OCI-LY3 (cell line): ENCODE measurements at regions not wholly inside any gene's neighbourhood (a gene's known extent, or its start where the extent isn't known, plus 50 kb on each side); places are given as distances from the start of the nearest gene placed in this dataset.

Source experiments
- EZH2phosphoT487 ChIP-seq: fragments of 200-600 bp; shearing (Covaris generic); IDR thresholded peaks from 2 replicates; pipeline ENCODE4 v1.6.1; 2018; ENCODE audit warnings: antibody characterized with exemption, mixed run types, low read depth
- TF ChIP-seq, protein P1 (sequence below): fragments of 200-600, 300-600 bp; sonication (generic); IDR thresholded peaks from 2 replicates; pipeline ENCODE4 v1.5.1; 2014; ENCODE audit warnings: antibody characterized with exemption, low read length, low read depth

GRCh38 chr1:221448585-221449175 lies 293.2 kb downstream of the DUSP10 start:
- no peak for TF ChIP-seq EZH2phosphoT487
- TF ChIP-seq, protein P1, sequence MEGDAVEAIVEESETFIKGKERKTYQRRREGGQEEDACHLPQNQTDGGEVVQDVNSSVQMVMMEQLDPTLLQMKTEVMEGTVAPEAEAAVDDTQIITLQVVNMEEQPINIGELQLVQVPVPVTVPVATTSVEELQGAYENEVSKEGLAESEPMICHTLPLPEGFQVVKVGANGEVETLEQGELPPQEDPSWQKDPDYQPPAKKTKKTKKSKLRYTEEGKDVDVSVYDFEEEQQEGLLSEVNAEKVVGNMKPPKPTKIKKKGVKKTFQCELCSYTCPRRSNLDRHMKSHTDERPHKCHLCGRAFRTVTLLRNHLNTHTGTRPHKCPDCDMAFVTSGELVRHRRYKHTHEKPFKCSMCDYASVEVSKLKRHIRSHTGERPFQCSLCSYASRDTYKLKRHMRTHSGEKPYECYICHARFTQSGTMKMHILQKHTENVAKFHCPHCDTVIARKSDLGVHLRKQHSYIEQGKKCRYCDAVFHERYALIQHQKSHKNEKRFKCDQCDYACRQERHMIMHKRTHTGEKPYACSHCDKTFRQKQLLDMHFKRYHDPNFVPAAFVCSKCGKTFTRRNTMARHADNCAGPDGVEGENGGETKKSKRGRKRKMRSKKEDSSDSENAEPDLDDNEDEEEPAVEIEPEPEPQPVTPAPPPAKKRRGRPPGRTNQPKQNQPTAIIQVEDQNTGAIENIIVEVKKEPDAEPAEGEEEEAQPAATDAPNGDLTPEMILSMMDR, result no peak
